ENCODE measurements at regions not wholly inside any gene's neighbourhood (a gene's known extent, or its start where the extent isn't known, plus 50 kb on each side); places are given as distances from the start of the nearest gene placed in this dataset.

DNA sequence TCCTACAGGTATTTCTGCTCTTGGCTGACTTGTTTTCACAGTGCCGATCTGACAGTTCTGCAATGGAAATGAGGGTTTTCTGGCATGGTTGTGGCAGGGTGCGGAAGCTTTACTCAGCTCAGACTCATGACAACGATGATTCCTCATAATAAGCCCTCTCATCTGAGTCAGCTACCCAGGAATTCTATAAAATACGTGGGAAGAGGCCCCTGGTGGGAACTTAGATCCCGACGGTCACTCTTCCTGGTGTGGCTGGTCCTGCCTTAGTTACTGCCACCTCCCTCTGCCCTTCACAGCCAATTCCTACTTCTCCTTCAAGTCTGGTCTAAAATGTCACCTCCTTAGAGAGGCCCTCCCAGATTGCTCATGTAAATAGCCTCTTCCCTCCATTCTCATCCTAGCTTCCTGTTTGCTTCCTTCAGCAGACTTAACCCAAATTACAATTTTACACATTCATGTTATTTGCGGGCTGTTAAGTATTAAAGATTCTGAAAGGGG, 104.2 kb upstream of the MAP1LC3B2 start:
- DNase-seq (ENCODE audit: low read depth in 4 of 4, low spot score in 1 of 4), result no peak

DNA sequence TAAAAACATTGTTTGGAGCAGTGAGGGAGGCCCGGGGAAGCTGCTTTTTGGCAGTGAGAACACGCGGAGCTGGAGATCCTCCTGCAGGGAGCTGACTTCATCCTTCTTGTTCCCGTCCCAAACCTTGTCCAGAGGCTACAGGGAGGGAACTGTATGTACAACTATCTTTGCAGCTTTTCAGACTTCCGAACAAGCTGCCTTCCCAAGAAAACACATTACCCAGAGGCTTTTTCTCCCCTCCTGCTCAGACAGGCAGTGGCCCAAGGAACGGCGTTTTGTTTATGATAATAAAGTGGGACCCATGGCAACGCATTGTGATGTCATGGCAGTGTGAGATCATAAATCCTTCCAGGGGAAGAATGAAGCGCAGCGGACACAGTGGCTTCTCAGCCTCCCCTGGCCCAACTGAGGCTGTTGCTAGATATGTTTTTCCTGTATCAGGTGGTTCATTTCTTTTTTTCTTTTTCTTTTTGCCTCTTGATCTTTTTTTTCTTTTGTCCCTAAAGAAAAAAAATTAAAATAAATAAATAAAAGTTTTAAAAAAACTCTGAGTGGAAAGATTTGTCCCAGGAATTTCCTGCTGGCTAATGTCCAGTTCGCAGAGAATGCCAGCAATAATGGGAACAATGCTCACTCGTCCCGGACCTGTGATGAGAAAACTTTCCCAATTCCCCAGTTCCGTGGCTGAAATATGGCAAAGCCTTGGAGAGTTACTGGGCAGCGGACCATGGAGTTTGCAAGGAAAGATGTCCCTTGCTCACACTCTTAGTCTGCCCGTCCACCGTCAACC, 103.4 kb upstream of the MAP1LC3B2 start:
- DNase-seq (ENCODE audit: low read depth in 4 of 4, low spot score in 1 of 4), result no peak

DNA sequence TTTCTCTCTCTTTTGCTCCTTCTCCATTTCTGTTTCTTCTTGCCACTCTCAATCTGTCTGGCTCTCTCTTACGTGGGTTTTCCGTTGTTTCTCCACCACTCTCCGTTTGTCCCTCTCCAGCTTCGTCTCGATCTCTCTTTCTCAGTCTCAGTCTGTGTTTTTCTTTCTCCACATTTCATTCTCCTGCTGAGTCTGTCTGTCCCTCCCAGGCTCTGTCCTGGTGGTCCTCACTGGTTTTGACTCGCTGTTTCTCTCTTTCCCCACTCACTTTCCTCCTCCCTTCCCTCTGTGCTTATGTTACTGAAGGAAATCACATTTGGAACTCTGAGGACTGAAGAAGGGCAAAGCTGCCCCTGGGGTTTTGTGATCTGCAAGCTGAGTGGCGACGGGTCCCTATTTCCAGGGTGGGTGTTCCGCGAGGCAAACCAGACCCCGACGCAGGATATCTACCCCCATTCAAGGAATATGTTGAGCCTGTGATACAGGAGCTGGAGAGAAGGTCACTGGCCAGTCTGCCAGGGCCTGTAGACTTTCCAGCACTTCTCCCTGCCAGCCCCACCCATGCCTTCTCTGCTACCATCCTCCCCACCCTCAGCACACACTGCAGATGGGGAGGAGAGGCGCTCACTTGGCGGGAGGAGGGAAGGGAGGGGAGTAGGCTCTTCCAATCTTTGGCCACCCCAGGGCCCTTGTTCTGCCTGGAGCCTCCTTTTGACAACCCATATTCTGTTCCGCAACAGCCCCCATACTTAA, 102.7 kb upstream of the MAP1LC3B2 start:
- no peak for DNase-seq (ENCODE audit: low read depth in 4 of 4, low spot score in 1 of 4)

DNA sequence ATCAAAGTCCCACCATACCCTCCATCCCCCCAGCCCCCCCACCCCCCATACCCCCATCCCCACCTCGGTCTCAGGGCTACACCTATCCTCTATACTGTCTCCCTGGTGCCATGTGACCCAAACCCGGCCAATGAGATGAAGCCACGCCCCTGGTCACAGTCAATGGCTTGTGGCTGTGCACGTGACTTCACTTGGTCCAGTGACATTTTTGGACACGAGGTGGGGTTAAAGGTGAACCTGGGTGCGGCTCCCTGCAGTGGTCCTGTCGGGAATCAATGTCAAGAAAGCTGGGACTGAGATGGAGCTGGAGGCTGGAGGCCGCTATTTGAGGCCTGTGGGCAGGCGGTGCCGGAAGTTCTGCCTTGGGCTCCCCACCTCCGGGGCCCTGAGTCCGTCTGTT, 100.7 kb upstream of the MAP1LC3B2 start:
- DNase-seq (ENCODE audit: low read depth in 4 of 4, low spot score in 1 of 4), result no peak

DNA sequence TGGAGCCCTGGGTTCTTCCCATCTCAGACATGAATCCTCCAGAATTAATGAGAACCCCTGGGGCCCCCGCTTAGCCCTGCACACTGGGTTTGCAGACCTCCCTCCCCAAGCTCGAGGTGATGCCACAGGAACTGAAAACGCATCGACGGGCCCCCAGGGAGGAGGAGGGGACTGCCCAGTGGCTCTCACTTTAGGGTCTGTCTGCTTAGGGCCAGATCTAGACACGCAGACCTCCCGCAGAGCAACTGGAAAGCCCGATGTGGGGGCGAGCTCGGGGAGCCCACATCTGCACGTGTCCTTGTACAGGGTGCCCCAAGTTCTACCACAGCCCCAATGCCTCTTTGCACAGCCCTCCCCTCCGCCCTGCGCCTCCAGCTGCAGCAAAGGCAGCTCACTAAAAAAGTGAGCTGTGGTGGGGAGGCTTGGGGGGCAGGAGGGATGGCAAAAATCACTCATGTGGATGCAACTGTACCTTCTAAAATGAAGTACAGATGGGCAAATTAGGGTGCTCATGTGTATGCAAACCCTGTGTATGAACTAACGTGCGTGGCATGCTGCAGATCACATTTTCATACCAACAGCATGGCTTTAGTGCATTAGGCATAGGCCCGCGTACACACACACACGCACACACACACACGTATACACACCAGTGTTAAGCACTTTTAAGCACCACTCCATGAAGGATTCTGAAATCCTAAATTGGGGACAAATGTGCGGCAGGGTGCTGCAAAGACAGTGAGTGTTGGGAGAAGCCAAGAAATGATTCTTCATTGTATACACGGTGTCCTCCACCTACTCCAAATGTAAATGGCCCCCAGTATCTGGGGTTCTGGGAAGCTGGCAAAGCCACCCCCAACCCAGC, 99.9 kb upstream of the MAP1LC3B2 start:
- no peak for DNase-seq (ENCODE audit: low read depth in 4 of 4, low spot score in 1 of 4)

DNA sequence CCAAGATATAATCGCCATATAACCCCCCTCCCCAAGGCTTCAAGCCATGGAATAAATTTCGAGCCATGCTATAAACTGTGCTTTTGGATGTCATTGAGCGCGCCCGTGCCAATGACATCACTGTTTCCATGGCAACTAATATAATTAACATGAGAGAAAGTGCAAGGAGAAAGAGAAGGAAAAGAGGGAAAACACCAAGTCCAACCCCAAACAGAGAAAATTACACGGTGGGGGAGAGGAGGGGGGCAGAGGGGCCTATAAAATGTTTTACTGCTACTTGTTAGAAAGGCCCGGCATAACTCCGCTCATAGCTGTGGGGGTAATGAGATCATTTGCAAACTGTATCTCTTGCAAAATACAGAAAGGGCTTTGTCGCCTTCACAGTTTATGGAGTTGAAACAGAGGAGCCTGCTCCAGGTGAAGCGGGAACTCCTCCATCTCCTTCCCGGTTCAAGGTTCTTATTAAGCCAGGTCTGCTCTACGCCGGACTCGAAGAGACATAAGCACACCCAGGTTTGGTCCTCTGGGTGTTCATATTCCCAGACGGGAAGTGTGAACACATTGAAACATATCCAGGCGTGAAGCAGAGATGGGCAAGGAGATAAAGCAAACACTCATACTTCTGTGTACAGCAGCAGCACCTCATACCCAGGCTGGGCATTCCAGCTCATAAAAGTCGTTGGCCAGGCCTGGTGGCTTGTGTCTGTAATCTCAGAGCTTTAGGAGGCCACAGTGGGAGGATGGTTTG, 99.1 kb upstream of the MAP1LC3B2 start:
- DNase-seq (ENCODE audit: low read depth in 4 of 4, low spot score in 1 of 4), result no peak

DNA sequence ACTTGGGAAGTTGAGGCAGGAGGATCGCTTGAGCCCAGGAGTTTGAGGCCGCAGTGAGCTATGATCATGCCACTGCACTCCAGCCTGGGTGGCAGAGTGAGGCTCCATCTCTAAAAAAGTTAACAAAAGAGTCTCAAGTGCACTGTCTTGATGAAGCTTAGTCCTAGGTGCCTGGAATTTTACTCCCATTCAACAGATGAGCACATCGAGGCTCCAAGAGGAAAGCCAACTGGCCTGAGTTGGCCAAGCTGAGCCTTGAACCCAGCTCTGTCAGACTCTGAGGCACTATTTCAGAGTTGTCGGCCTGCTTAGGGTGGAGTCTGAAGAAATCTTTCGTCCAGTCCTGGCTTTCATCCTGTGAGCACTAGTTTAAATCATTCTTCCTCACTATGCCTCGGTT, 98.1 kb upstream of the MAP1LC3B2 start:
- no peak for DNase-seq (ENCODE audit: low read depth in 4 of 4, low spot score in 1 of 4)

DNA sequence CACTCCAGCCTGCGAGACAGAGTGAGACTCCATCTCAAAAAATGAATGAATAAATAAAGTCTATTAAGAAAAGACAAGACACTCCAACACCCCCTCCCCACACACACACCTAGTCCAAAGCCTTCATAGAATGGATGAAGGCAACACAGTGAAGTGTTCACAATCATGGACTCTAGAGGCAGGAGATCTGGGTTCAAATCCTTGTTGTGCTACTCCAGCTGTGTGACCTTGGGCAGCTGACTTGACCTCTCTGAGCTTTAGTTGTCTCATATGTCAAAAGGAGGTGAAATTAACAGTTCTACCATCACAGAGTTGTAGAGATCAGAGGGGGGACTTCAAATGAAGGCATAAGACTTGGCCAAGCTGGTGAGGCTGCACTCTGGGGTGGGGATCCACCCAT, 95.8 kb upstream of the MAP1LC3B2 start:
- DNase-seq (ENCODE audit: low read depth in 4 of 4, low spot score in 1 of 4), result no peak

DNA sequence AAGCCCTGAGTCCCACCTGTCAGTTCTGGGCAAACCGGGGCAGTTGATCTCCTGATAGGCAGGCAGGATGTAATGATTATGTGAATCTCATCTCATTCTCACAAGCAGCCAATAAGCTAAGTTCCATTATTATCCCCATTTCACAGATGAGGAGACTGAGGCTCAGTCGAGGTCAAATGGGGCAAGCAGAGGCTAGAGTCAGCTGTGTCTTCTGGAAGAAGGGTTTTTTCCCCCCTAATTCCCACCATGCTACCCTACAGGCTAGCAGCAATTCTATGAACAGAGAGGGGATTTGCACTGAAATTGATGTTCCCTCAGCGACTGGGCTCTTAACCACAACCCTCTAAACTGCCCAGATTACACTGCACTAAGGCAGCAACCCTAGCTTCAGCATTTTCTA, 93.8 kb upstream of the MAP1LC3B2 start:
- DNase-seq (ENCODE audit: low read depth in 4 of 4, low spot score in 1 of 4), result no peak

DNA sequence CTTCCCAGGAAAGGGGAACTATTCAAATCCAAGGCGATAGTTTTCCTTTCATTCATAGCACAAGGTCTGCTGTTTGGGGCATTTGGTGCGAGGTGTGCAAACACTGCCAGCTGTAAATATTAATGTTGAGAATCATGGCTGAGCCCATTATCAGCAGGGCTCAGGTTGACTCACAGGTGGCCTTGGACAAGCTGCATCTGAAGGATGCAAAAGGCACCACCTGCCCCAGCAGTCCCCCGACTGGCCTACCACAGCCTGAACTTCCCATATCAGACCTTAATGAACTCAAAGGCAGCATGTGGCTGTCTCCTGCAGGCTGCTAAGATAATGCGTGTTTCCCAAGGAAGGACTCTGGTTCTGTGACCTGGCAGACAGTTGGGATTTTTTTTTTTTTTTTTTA, 93.3 kb upstream of the MAP1LC3B2 start:
- no peak for DNase-seq (ENCODE audit: low read depth in 4 of 4, low spot score in 1 of 4)

DNA sequence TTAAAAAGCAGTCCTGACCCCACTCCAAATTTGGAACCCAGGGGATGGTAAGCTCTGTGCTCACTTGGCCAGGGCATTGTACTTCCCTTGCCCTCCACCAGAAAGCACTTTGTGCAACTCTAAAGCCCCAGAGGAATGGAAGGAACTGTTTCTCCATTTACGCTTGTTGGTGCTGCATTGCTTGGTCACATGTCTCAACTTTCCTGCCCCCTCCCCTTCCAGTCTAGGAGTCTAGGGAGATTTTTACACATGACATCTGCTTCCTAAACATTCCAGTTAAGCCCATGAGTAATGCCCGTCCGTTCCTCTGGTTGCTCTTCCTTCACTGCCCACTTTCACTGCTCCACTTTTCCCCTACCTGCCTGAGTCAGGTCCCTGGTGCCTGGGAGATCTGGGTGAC, 92.6 kb upstream of the MAP1LC3B2 start:
- no peak for DNase-seq (ENCODE audit: low read depth in 4 of 4, low spot score in 1 of 4)

DNA sequence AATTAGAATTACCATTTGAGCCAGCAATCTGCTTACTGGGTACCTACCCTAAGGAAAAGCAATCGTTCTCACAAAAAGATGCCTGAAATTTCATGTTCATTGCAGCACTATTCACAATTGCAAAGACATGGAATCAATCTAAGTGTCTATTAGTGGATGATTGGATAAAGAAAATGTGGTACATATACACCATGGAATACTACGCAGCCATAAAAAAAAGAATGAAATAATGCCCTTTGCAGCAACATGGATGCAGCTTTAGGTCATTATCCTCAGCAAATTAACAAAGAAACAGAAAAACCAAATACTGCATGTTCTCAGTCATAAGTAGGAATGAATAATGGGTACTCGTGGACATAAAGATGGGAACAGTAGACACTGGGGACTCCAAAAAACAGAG, 89.8 kb upstream of the MAP1LC3B2 start:
- no peak for DNase-seq (ENCODE audit: low read depth in 4 of 4, low spot score in 1 of 4)

DNA sequence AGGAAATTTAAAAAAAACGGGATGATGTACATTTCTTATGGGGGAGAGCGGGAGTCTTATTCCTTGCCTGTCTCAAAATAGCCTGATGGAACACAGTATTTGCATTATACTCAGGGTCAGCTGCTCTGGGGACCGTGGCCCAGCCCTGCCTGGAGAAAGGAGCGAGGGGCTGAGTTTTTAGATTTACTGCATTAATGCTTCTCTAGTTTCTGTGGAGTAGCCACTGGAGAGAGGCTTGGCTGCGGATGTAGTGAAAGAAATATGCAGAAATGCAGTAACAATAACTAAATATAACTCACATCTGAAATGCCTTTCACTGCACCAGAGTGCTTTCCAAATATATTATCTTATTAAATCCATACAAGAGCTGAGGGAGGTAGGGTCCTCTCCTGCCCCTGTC, 87.6 kb upstream of the MAP1LC3B2 start:
- DNase-seq (ENCODE audit: low read depth in 4 of 4, low spot score in 1 of 4), result no peak

DNA sequence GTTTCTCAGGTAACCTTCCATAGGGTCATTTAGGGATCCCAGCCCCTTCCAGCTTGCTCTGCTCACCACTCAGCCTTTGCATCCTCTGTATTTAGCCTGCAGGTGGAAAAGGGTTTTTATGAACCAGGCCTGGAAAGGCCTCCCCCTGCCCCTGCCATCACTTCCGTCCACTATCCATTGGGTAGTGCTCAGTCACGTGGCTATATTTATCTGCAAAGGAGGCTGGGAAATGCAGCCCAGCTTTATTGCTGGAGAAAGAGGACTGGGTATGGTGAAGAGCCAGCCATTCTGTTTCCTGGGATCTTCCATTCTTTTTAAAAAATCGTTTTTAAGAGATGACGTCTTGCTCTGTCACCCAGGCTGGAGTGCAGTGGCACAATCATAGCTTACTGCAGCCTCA, 87.0 kb upstream of the MAP1LC3B2 start:
- DNase-seq (ENCODE audit: low read depth in 4 of 4, low spot score in 1 of 4), result no peak

DNA sequence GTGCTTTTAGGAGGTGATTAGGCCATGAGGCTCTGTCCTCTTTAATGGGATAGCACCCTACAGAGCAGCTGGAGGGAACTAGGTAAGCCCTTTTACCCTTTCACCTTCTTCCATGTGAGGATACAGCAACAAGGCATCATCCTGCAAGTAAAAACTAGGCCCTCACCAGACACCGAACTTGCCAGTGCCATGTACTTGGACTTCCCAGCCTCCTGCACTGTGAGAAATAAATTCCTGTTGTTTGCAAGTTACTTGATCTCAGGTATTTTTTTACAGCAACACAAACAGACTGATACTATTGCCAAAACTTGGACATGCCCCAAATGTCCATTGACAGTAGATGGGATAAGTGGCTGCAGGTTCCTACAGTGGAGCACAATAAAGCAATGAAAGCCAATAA, 85.8 kb upstream of the MAP1LC3B2 start:
- DNase-seq (ENCODE audit: low read depth in 4 of 4, low spot score in 1 of 4), result no peak

DNA sequence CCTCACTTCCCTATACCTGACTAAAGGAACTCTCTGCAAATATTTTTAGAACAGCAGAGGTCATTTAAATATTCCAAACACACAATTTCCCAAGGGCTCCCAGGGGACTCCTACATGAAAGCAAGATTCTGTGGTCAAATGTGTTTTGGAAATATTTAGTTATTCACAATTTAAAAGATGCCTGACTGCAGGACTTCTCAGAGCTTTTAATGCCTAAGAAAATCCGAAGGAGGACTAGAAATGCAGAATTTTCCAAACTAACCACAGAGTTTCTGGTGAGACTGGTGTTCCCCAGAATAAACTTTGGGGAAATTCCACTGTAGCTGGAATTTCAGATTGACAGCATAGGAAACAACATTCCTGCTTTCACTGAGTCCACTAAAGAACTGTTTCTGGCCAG, 84.8 kb upstream of the MAP1LC3B2 start:
- DNase-seq (ENCODE audit: low read depth in 4 of 4, low spot score in 1 of 4), result no peak

DNA sequence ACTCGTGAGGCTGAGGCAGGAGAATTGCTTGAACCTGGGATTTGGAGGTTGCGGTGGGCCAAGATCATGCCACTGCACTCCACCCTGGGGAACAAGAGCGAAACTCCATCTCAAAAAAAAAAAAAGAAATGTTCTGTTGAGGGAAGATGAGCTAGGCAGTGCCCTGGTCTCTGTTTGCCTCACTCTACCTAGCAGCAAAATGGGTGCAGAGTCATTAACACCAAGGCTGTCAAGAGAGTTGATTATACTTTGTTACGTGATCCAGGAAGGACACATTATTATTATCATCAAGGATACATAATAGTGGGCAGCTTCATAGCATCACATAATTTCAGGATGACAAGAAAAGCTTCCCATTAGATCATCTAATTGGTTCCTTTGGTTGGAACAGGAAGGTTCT, 84.3 kb upstream of the MAP1LC3B2 start:
- no peak for DNase-seq (ENCODE audit: low read depth in 4 of 4, low spot score in 1 of 4)

DNA sequence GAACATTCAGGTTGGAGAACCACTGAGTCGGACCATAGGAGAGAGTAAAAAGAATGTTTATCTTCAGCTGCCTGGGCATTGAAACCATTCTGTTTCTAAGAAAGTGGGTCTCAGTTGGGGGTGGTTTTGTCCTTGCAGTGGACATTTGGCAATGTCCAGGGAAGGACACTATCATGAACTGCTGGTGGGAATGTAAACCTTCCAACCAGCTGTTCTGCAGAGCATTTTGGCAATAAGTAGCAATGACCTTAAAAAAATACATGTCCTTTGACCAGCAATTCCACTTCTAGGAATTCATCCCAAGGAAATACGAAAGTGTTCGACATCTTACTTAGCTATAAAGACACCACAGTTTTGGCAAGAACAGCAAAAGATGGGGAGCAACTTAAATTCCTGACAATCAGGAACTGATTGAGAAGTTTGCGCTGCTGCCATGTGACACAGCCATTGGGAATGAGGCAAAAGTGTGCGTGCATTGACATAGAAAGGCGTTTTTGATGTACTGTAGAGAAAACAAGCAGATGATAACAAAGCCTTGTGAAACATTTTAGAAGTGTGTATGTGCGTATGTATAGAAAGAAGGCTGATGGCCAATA, 82.9 kb upstream of the MAP1LC3B2 start:
- no peak for DNase-seq (ENCODE audit: low read depth in 4 of 4, low spot score in 1 of 4)

DNA sequence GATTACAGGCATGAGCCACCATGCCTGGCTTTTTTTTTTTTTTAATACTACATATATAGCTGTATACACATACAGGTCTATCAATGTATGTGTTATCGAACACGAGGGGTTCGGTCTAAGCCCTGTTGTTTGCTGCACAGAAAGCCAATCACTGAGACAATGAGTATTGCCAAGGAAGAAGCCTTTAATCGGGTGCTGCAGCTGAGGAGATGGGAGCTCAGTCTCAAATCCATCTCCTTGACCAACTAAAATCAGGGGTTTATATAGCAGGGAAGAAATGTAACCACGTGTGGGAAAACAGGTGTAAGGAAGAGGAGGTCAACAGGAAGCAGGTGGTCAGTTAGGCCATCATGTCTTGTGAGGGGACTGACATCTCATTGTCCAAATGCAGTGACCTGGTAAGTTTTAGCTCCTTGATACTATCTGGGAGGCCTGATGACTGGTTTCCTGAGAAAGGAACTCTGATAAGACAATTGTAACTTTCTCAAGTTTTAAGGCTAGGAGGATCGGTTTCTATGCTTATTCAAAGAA, 80.9 kb upstream of the MAP1LC3B2 start:
- no peak for DNase-seq (ENCODE audit: low read depth in 4 of 4, low spot score in 1 of 4)

DNA sequence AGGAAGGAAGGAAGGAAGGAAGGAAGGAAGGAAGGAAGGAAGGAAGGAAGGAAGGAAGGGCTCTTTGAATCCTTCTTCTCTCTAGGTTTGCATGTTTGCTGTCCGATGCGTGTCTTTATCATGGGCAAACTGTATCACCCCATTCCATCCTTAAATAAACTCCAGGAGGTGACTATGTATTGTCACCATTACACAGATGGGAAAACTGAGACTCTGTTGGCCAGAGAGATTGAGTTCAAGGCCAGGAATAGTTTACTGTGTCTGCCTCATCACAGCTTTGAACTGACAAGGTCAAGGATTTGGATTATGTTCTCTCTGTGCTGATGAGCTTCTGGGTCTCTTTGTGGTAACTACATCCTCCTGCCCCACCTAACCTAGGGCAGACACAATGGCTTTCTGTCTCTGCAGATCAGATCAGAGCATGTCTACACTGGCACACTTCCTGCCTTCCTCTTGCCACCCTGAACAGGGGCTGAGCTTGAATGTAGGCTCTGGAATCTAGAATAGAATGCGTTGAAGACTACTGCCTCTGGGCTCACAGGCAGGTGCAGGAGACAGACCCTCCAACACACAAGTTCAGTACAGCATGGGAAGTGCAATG, 78.9 kb upstream of the MAP1LC3B2 start:
- no peak for DNase-seq (ENCODE audit: low read depth in 4 of 4, low spot score in 1 of 4)

Data from stimulated activated CD4-positive, alpha-beta T cell treated with anti-CD3 and anti-CD28 coated beads, Interleukin-1b, Interleukin-23, amount 100 ng/mL, for 24 hours (primary cell).